ENCODE measurements at regions not wholly inside any gene's neighbourhood (a gene's known extent, or its start where the extent isn't known, plus 50 kb on each side); places are given as distances from the start of the nearest gene placed in this dataset.
"Not testable (repeated sequence)": the region's sequence is repeated elsewhere in the genome, so short reads cannot be mapped to it uniquely, and the experiment has no call there.

DNA sequence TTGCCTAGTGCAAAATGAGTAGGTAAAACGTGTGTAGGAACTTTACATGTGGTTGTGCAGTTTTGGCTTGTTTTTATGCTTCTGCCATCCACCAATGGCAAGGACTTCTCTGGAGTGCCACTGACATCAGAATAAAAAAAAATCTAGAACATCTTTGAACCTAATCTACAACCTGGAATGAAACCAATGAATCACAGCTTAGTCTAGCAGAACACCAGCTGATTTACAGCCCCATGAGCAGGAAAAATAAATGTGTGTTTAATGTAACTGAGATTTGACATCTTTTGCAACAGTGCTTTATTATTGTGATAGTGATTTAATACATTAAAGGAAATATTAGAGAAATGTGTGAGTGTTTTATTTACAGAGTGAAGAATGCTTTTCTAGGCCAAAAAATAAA is 995.1 kb downstream of the PCDH7 start:
- TF ChIP-seq CTCF (conservative IDR thresholded peaks at IDR 0.05; ENCODE audit: low read depth, low read length): no peak
- no peak for DNase-seq (ENCODE audit: low read depth)
- H3K4me3 ChIP-seq (ENCODE audit: low read length): no peak overlapping the region

- no peak overlapping the region for H3K4me3 ChIP-seq (ENCODE audit: low read length)
- no peak for TF ChIP-seq CTCF (conservative IDR thresholded peaks at IDR 0.05; ENCODE audit: low read depth, low read length)
These were observed 1006.9 kb downstream of the PCDH7 start for GRCh38 chr4:31727030-31727429.

GRCh38 chr4:31735004-31735403 is 1014.8 kb downstream of the PCDH7 start:
- TF ChIP-seq CTCF (conservative IDR thresholded peaks at IDR 0.05; ENCODE audit: low read depth, low read length): no peak
- no peak for DNase-seq (ENCODE audit: low read depth)
- no peak overlapping the region for H3K4me3 ChIP-seq (ENCODE audit: low read length)

More at GRCh38 chr4:31727030-31727429, 1006.9 kb downstream of the PCDH7 start:
- no peak for DNase-seq (ENCODE audit: low read depth)

DNA sequence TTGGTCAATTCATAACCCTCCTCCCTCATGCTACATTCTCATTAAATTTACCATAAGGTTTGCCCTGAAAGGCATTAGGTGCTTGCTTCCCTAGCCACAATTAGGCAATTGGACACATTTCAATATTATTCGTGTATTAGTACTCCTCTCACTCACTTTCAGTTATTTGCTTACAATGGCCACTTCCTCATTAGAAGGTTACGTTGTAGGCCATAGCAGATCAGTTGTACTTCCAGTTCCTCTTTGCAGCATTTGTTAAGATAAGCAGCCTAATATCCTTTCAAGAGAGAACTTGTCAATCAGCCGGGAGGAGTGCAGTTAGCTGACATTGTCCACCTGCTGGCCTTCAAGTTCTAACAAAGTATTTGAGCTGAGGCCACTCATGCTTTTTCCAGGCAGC is 1017.2 kb downstream of the PCDH7 start:
- no peak overlapping the region for H3K4me3 ChIP-seq (ENCODE audit: low read length)
- no peak for TF ChIP-seq CTCF (conservative IDR thresholded peaks at IDR 0.05; ENCODE audit: low read depth, low read length)
- DNase-seq (ENCODE audit: low read depth): no peak

DNA sequence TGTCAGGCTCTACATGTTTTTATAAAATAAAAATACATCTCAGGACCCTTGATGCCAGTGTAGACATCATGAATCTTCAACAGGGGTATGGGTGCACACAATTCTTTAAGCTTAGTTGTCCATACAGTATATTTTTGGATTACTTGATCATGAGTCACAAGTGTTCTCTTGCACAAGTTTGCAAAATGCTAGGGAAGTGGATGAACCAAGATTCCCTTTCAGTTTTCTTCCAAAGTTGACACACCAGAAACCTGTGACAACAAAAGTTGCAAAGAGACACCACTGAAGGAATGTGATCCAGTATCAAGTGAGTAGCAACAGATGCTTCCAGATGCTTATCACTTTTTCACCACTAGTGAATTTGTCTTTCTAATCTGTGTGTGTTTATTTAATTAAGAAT is 1021.2 kb downstream of the PCDH7 start:
- no peak for DNase-seq (ENCODE audit: low read depth)
- H3K4me3 ChIP-seq (ENCODE audit: low read length): no peak overlapping the region
- TF ChIP-seq CTCF (conservative IDR thresholded peaks at IDR 0.05; ENCODE audit: low read depth, low read length): no peak

DNA sequence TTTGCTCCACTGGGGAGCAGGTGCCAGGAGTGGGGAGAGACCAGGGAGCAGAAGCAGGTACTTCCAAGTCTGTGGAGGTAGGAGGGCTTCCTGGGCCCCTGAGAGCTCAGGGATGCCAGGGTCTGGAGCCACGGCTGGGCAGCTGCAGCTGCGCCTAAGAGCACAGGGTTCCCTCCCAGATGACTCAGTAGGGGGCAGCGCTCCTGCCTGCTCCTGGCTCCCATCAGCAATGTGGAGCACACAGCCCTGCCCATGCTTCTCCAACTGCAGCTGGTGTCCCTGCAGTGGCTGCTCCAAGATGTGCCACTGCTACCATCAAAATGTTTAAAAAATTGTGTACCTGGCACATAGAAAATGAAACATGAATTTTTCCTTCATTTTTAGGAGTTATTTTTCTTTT is 1028.2 kb downstream of the PCDH7 start:
- H3K4me3 ChIP-seq (ENCODE audit: low read length): no peak overlapping the region
- DNase-seq (ENCODE audit: low read depth): no peak
- no peak for TF ChIP-seq CTCF (conservative IDR thresholded peaks at IDR 0.05; ENCODE audit: low read depth, low read length)

DNA sequence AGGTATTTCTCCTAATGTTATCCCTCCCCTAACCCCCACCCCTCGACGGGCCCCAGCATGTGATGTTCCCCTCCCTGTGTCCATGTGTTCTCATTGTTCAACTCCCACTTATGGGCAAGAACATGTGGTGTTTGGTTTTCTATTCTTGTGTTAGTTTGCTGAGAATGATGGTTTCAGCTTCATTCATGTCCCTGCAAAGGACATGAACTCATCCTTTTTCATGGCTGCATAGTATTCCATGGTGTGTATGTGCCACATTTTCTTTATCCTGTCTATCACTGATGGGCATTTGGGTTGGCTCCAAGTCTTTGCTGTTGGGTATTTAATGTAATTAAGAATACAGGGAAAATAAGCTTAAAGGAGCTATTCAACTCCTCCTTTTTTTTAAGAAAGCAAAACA is 1030.4 kb downstream of the PCDH7 start:
- H3K4me3 ChIP-seq (ENCODE audit: low read length); DNase-seq (ENCODE audit: low read depth): not testable (repeated sequence)

- no peak for DNase-seq (ENCODE audit: low read depth)
- H3K4me3 ChIP-seq (ENCODE audit: low read length): no peak overlapping the region
- TF ChIP-seq CTCF (conservative IDR thresholded peaks at IDR 0.05; ENCODE audit: low read depth, low read length): no peak
These were observed 1035.6 kb downstream of the PCDH7 start for GRCh38 chr4:31755751-31756150.

Measured in retinal pigment epithelial cell (primary cell).